Inferior parietal cortex (tissue), 1 donor: ENCODE measurements at regions not wholly inside any gene's neighbourhood (a gene's known extent, or its start where the extent isn't known, plus 50 kb on each side); places are given as distances from the start of the nearest gene placed in this dataset.
"Not testable (repeated sequence)": the region's sequence is repeated elsewhere in the genome, so short reads cannot be mapped to it uniquely, and the experiment has no call there.

ENCODE experiments used
- DNase-seq: peaks from one replicate; pipeline ENCODE4 v3.0.0-alpha.2; 2016; ENCODE audit errors: extremely low spot score

GRCh38 chr9:96156171-96156974 lies 145.6 kb downstream of the HSD17B3 start:
- peak; percentile 73 for DNase-seq

DNA sequence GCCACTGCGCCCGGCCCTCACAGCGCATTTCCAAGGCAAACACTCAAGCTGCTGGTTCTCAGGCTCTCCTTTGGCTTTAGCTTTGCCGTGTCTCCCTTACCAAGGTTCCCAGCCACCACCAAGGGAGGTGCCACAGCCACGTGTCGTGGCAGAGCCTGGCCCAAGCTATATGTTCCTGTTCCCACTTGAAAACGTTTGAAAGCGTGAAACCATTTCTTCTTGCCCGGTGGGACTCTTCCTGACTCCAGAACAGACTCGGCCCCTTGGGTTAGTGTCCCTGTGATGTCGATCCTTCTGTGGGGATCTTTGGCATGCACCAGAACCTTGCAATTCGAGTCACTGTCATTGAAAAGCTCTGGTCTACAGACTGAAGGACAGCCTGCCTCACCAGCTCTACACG lies 147.9 kb downstream of the HSD17B3 start:
- no peak for DNase-seq

DNA sequence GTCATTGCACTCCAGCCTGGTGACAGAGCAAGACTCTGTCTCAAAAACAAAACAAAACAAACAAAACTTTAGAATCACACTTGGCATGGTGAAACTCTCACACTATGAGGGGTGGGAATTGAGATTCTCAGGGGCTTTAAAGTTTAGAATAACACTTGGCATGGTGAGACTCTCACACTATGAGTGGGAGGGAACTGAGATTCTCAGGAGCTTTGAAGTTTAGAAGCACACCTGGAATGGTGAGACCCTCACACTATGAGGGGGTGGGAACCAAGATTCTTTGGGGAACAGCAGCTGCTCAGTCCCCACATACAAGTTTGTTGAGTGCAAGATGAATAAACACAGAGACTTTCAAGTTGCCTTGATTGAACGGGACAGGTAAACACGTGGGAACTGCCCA lies 149.4 kb downstream of the HSD17B3 start:
- no peak for DNase-seq

- DNase-seq = no peak
These were observed 151.4 kb downstream of the HSD17B3 start for GRCh38 chr9:96150324-96151227.

- no peak for DNase-seq
These were observed 152.3 kb downstream of the HSD17B3 start for GRCh38 chr9:96149533-96150280.

DNA sequence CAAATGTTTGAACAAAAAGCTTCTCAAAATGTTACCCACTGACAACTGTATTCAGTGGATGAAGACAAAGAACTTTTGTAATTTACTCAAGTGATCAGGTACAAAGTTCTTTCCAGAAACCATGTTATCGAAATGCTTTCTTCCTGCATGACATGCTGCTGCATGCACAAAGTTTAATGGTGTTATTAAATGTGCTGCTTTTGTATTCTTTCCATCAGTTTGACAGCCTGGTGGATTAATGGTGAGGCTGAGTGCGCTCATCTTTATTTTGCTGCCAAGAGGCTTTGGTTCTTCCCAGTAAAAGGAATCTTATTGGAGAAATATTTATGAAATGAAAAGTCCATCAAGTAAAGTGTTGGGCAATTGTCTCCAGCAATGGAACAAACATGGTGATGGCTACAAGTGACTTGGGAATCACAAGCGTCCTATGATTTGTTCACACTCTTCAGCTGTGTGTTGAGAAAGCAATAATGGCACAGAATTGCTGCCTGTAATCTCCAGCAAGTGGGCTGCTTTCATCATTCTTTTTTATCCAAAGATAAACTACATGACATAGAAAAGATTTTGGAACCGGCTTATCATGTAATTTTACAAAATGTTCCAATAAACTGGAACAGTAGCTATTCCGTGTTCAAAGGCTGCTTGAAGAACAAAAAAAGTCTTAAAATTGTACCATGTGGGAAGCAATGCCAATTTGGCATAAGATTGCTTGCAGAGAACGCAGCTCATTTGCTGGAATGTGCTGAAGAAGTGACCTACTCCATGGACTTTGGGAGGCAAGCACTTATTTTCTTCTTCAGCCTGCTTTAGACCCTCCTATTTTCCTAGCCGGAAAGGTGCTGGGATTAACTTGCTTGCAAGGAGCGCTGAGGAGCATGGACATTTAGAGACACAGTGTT lies 153.1 kb downstream of the HSD17B3 start:
- no peak for DNase-seq

- DNase-seq = not testable (repeated sequence)
These were observed 154.9 kb downstream of the HSD17B3 start for GRCh38 chr9:96147029-96147428.

GRCh38 chr9:96141666-96142065 lies 160.3 kb downstream of the HSD17B3 start:
- no peak for DNase-seq

- DNase-seq = no peak
These were observed 160.9 kb downstream of the HSD17B3 start for GRCh38 chr9:96141128-96141474.

DNA sequence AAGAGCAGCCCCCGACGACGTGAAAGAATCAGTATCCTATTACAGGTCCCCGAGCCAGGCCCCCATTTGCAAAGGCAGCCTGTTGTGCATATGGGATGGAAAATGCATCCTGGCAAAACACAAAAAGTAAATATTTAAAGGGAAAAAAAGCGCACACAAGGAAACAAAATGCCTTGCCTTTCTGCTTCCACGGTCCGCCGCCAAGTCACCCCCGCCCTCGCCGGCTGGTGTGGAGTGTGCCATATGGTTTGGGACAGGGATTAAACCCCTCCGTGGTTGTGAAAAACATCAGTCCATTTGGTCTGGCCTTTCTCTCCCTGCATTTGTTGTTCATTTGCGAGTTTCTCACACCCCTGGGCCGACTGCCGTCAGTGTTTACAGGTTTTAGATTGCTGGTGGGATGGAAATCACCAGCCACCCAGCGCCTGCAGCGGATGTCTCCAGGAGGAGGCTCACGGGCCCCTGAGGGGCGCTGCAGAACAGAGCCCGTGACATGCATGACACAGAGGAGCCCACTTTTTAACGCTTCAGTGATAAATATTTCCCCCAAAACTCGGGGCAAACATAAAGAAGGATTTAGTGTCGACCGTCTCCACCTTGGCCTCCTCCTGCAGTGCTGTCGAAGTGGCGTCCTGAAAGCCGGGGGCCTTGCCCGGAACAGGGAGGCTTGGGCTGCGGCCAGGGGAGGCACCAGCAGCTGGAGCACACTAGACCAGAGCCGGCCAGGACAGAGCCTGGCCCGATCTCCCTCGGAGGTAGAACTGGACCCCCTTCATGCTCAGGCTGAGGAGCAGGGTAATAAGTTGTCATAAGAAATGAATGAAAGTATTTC lies 161.5 kb downstream of the HSD17B3 start:
- DNase-seq = no peak

- DNase-seq = peak; percentile 60
These were observed 162.2 kb downstream of the HSD17B3 start for GRCh38 chr9:96139592-96140295.

DNA sequence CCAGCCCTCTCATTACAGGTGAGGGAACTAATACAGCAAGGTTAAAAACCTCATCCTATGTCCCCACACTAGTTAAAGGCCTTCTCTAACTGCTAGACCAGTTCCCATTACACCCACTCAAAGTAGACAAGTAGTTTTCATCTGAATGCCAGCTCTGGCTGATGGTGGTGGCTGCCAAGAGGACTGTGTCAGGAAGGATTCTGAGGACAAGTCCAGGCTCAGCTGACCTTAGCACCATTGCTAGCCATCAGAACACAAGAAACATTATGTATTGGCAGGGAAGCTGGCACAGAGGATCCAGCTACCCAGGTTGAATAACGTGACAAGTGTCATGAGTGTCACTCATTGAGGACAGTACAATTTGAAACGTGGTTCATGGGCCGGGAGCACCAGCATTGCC lies 163.4 kb downstream of the HSD17B3 start:
- DNase-seq = no peak

DNA sequence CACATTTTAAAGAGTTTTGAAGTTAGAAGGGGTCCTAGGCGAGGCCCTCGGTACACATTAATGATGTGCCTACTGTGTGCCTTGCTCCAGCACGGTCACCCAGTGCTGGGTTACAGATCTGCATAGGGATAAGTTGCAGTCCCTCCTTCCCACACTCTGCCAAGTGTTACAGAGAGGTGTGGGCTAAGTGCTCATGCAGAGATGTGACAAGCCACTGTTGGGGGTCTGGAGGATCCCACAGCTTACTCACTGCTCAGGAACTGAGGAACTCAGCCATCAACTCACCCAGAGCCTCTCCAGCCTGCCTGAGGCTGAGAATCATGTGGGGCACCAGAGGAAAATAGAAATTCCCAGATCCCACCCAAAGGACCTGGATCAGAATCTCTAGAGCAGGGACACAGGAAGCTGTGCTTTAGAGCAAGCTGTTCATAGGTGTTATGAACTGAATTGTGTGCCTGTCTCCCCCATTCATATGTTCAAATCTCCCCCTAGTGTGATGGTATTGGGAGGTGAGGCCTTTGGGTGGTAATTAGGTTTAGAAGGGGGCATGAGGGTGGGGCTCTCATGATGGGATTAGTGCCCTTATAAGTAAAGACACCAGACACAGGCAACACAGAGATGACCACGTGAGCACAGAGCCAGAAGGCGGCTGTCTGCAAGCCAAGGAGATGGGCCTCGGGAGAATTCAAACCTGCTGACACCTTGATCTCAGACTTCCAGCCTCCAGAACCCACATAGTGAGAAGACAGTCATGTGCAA lies 164.1 kb downstream of the HSD17B3 start:
- DNase-seq = no peak

GRCh38 chr9:96136992-96137670 lies 164.8 kb downstream of the HSD17B3 start:
- DNase-seq = peak; percentile 74

DNA sequence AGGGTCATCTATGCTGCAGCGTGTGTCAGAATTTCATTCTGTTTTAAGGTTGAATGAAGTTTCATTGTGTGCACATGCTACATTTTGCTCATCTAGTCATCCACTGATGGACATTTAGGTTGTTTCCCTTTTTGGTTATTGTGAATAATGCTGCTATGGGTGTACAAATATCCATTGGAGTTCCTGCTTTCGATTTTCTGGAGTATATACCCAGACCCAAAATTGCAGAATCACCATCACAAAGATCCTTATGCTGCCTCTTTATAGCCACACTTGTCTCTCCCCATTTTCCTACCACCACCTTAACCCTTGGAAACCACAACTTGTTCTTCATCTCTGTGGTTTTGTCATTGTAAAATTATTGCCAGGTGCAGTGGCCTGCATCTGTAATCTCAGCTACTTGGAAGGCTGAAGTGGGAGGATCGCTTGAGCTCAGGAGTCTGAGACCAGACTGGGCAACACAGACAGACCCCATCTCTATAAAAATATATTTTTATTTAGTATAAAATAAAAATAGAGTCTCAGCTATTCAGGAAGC lies 166.2 kb downstream of the HSD17B3 start:
- DNase-seq = no peak

GRCh38 chr9:96135076-96135752 lies 166.8 kb downstream of the HSD17B3 start:
- no peak for DNase-seq

- DNase-seq = no peak
These were observed 168.5 kb downstream of the HSD17B3 start for GRCh38 chr9:96133321-96134021.
